ENCODE measurements at regions not wholly inside any gene's neighbourhood (a gene's known extent, or its start where the extent isn't known, plus 50 kb on each side); places are given as distances from the start of the nearest gene placed in this dataset.

DNA sequence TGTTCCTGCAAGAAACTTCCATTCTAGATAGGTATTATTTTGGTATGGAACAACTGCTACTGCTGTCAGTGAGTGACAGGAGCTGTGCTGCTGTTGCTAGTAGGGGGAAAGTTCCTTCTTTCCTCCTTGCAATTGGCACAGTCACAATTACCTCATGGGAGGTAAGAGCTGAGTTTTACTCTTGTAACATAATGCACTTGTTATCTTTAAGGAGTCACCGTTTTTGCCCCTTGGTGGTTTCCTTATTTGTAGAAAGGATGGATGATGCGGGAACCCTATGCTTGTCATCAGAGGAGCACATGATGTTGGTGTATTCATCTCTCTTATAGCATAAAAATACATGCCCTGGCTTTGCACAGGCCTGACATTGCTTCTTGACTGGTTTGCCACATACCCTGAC, 234.7 kb upstream of the NPY start:
- no peak overlapping the region for H3K4me3 ChIP-seq (ENCODE audit: low read depth, poor library complexity, severe bottlenecking)
- 73% methylated on average over 2 of the region's 2 CpGs for WGBS, 2 donors
- intact Hi-C loops (cut with DNase I; ENCODE audit: low total_unique reads), result no loop called here
- TF ChIP-seq POLR2A (IDR thresholded peaks at IDR 0.05), result no peak
- TF ChIP-seq, protein P1, sequence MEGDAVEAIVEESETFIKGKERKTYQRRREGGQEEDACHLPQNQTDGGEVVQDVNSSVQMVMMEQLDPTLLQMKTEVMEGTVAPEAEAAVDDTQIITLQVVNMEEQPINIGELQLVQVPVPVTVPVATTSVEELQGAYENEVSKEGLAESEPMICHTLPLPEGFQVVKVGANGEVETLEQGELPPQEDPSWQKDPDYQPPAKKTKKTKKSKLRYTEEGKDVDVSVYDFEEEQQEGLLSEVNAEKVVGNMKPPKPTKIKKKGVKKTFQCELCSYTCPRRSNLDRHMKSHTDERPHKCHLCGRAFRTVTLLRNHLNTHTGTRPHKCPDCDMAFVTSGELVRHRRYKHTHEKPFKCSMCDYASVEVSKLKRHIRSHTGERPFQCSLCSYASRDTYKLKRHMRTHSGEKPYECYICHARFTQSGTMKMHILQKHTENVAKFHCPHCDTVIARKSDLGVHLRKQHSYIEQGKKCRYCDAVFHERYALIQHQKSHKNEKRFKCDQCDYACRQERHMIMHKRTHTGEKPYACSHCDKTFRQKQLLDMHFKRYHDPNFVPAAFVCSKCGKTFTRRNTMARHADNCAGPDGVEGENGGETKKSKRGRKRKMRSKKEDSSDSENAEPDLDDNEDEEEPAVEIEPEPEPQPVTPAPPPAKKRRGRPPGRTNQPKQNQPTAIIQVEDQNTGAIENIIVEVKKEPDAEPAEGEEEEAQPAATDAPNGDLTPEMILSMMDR (IDR thresholded peaks at IDR 0.05), result no peak
- no peak for DNase-seq (ENCODE audit: low spot score in 2 of 2)

DNA sequence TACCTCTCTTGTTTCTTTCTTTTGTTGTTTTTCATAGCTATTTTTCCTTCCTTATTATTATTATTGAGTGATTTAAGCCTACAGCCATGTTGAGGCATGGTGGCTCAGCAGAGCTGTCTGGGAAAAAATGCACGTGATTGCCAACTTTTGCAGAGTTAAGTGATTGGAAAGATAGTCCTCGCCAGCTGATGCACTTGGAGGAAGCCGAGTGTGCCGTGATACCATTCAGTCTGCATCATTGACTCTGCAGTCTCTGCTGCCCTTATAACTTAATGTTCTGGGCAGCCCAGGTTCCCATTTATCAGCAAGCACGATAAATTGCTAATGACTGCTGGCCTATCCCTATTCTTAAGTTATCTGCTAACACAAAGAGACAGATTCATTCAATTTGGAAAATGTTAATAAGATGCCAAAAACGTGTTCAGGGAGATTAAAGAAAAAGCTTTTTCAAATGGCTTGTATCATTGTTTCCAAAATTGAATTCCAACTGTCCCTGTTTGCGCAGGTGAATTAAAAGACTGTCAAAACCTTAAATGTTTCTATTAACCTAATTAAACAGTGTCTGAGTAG, 232.9 kb upstream of the NPY start:
- WGBS, 2 donors, result 48 to 63% methylated on average over 7 of the region's 7 CpGs
- no peak for DNase-seq (ENCODE audit: low spot score in 2 of 2)
- intact Hi-C loops (cut with DNase I; ENCODE audit: low total_unique reads), result no loop called here
- no peak overlapping the region for H3K4me3 ChIP-seq (ENCODE audit: low read depth, poor library complexity, severe bottlenecking)
- TF ChIP-seq POLR2A (IDR thresholded peaks at IDR 0.05), result no peak
- TF ChIP-seq, protein P1 (IDR thresholded peaks at IDR 0.05), result no peak

DNA sequence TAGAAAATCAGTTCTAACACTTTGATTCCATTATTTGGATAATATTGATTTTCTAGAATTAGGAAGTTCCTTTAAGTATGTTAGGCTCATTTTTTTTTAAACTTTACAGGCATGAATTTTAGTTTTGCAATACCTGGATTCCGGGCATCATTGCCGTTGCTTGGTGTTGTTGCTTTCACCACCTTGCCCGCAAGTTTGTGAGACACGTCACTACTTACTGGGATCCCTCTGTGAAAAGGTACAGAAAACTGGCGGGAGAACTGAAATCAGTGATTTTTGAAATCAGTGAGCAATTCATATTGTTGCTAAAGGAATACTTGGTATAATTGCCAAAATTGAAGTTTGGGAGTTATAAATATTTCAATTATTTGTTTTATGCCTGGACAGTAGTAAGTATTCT, 232.3 kb upstream of the NPY start:
- intact Hi-C loops (cut with DNase I; ENCODE audit: low total_unique reads), result no loop called here
- no peak overlapping the region for H3K4me3 ChIP-seq (ENCODE audit: low read depth, poor library complexity, severe bottlenecking)
- no peak for DNase-seq (ENCODE audit: low spot score in 2 of 2)
- 91% methylated on average over 5 of the region's 5 CpGs for WGBS, 2 donors
- no peak for TF ChIP-seq POLR2A (IDR thresholded peaks at IDR 0.05)
- TF ChIP-seq, protein P1 (IDR thresholded peaks at IDR 0.05), result no peak

DNA sequence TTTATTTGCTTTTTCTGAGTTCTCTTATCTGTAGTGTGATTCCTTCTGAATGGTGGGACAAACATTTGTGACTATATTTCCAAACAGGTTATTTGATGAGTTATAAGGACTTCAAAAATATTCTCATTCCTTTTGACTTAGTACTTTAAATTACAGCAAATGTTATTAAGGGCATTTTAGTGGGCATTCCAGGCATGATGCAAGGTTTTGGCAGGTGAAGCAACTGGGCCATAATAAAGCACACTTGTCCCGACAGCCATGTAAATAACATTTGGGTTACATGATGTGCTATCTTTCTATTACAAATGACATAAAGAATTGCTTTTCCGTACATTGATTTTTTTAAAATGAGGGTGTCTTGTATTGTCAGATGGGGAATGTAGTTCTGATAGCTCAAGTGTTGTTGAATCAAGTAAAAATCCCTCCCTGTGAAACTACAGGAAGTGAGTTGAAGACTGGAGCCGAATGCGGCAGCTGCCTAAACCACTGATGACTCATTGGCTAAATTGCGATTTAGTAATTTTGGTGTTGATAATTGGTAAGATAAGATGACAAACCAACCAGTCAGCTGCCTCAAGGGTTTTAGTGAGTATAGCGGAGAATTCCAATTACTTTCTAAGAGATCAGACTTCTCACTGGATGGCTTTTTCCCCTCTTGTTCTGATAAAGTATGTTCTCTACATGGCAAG, 231.3 kb upstream of the NPY start:
- WGBS, 2 donors, result 41% methylated on average over 6 of the region's 6 CpGs
- no peak for TF ChIP-seq POLR2A (IDR thresholded peaks at IDR 0.05)
- TF ChIP-seq, protein P1 (IDR thresholded peaks at IDR 0.05), result no peak
- no peak for DNase-seq (ENCODE audit: low spot score in 2 of 2)
- intact Hi-C loops (cut with DNase I; ENCODE audit: low total_unique reads), result no loop called here
- H3K4me3 ChIP-seq (ENCODE audit: low read depth, poor library complexity, severe bottlenecking), result no peak overlapping the region

DNA sequence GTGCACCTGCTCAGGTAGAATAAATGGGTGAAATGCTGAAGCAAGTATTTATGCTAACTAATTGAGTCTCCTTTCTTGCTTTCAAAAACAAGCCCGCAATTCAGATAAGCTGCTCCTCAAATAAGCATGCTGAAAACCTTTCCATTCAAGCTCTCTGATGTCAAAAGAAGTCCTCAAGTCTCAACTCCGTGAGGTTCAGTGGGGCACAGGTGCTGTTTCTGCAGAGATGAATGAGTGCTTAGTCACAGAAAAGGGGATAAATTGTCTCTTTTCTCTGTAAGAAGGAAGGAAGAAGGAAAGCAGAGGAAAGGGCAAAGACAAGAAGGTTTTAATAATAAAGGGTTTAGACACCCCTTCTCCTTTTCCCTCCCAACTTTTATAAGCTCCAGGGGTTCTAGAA, 229.8 kb upstream of the NPY start:
- intact Hi-C loops (cut with DNase I; ENCODE audit: low total_unique reads), result no loop called here
- 53% methylated on average over 2 of the region's 2 CpGs for WGBS, 2 donors
- H3K4me3 ChIP-seq (ENCODE audit: low read depth, poor library complexity, severe bottlenecking), result no peak overlapping the region
- no peak for TF ChIP-seq POLR2A (IDR thresholded peaks at IDR 0.05)
- TF ChIP-seq, protein P1 (IDR thresholded peaks at IDR 0.05), result no peak
- DNase-seq (ENCODE audit: low spot score in 2 of 2), result no peak

DNA sequence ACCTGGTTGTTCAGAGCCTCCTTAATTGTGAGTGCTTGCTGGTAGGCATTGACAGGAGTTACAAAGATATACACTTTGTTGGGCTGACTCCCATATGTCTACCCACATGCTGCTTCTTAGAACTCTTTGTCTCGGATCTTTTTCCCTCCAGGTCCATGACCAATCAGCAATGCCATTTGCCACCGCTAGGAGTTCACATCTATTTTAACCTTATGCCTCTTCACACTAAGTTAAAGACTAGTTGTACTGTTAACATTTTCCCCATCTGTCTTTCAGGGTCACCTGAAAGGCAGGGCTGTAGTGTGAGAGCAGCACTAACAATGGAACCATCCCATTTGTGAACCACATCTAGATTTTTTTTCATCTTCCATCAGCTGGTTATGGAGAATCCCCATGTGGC, 226.7 kb upstream of the NPY start:
- WGBS, 2 donors, result 77 to 79% methylated on average over 2 of the region's 2 CpGs
- no peak overlapping the region for H3K4me3 ChIP-seq (ENCODE audit: low read depth, poor library complexity, severe bottlenecking)
- no peak for TF ChIP-seq POLR2A (IDR thresholded peaks at IDR 0.05)
- TF ChIP-seq, protein P1 (IDR thresholded peaks at IDR 0.05), result no peak
- intact Hi-C loops (cut with DNase I; ENCODE audit: low total_unique reads), result no loop called here
- DNase-seq (ENCODE audit: low spot score in 2 of 2), result no peak

Measured in lower leg skin (tissue), 4 donors.